DMS114 treated with DMSO at 0.1 percent for 48 hours (cell line): ENCODE measurements at regions not wholly inside any gene's neighbourhood (a gene's known extent, or its start where the extent isn't known, plus 50 kb on each side); places are given as distances from the start of the nearest gene placed in this dataset.
"Not testable (repeated sequence)": the region's sequence is repeated elsewhere in the genome, so short reads cannot be mapped to it uniquely, and the experiment has no call there.

ENCODE experiments used
- DNase-seq: peaks from one replicate; lab custom pipeline; 2025; ENCODE audit not compliant: unreplicated experiment; lab: John Stamatoyannopoulos, UW

DNA sequence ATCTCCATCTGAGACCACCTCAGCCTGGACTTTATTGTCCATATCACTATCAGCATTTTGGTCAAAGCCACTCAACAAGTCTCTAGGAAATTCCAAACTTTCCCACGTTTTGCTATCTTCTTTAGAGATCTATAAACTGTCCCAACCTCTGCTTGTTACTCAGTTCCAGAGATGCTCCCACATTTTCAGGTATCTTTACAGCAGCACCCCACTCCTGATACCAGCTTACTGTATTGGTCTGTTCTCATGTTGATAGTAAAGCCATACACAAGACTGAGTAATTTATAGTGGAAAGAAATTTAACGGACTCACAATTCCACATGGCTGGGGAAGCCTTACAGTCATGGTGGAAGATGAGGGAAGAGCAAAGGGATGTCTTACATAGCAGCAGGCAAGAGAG is 465.4 kb upstream of the PBX1 start:
- no peak for DNase-seq

DNA sequence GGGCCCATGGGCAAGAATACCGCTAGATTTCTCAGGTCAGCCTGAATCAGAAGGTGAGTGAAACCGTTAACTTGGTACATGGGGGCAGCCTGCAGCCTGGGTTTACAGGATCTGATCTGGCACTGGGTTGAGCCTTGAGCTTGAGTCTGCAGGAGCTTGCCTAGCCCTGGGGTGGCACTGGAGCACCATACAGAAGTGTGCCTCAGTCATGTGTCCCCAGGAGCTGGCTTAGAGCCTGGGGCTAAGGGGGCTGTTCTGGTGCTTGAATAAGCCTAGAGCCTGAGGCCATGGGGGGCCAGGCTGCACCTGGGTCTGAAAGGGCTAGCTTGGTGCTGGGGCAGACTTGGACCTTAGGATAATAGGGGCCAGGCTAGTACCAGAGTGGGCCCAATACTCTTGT is 457.2 kb upstream of the PBX1 start:
- no peak for DNase-seq

DNA sequence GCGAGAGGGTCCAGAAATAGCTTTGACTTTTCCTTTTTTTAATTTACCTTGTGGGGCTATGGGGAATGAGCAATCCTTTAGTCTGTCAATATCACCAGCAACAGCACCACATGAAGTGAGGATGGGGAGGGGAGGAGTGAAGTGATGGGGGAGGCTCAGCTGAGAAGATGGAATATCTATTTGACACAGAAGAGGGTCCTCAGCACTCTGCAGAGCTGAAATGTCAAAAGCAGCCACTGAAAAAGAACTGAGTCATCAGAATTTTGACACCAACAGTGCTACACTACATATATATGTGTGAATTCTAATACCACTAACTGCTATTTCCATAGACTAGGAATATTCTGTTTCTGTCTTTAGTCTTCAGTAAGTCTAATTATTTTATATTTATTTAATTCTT is 427.0 kb upstream of the PBX1 start:
- no peak for DNase-seq

DNA sequence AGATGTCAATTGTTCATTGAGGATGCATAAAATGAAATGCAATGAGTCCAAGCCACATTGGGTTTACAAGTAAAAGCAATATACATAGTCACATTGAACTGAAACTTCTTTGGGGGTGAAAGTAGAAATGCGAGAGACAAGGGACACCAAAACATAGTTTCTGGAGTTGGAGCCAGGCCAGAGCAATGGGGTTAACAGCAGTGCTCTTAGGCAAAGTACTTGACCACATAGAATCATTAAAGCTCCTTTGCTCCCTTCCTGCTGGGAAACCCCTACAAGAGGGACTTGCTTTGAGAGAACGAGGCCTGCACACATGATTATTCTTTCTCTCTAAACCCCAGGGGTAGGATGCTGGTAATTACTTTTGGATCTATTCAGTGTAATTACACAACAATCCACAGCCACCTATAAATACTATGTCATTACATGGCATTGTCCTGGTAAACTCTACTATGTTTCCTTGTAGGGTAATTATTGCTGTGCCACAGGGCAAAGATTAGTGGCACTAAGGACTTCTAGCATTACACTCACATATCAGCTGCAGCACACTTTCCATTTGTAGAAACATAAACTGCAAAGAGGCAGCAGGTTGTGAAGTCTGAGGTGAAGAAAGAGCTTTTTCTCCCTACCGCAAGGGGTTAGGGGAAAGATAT is 421.6 kb upstream of the PBX1 start:
- no peak for DNase-seq

DNA sequence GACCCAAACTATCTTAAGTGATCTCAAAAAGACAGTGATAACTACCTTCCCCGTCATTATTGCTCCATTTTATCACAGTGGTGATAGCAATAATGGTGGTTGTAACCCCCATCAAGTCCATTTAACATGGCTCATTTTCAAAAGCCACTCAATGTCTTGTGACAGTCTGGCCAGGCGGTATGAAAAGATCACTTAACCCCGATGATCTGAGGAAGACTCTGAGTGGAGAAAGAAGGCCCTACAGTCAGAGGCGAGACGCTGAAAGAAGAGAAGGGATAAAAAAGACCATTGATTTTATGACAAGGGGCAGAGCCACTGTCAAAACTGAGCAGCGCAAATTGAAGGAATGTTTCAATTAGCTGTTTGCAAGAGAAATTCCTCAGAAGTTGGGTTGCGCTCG is 417.2 kb upstream of the PBX1 start:
- no peak for DNase-seq

DNA sequence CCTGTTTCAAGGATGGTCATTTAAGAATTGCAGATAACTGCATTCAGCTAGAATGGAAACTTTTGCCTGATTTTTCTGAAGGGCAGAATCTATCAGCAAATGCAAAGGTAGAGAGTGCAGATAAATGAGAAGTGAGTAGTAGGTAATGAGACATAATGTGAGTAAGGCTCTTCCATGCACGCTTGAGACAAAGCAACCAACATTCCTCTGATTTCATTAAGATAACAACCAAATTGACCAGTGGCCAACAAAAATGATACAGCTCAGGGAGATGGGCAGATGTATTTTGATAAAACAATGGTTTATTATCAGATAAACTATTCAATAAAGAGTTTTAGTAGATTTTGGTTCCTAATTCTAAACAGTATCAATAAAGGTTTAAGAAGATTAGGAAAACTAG is 404.4 kb upstream of the PBX1 start:
- no peak for DNase-seq

DNA sequence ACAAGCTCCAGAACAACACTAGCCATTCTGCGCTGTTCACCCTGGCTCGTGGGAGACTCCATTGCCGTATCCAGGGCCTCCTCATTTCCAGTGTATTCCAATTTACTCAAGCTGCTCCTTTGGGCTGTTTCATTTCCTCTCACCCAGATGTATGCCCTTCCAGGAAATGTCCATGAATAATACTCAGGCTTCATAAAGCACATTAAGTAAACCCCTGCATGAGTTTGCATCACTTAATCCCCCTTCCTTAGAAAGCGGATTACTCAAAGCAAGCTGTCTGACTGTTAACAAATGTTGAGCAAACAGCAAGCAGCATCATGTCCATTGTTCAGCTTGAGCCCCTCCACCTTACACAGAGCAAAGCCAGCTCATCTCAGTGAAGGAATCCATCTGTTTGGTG is 403.6 kb upstream of the PBX1 start:
- no peak for DNase-seq

DNA sequence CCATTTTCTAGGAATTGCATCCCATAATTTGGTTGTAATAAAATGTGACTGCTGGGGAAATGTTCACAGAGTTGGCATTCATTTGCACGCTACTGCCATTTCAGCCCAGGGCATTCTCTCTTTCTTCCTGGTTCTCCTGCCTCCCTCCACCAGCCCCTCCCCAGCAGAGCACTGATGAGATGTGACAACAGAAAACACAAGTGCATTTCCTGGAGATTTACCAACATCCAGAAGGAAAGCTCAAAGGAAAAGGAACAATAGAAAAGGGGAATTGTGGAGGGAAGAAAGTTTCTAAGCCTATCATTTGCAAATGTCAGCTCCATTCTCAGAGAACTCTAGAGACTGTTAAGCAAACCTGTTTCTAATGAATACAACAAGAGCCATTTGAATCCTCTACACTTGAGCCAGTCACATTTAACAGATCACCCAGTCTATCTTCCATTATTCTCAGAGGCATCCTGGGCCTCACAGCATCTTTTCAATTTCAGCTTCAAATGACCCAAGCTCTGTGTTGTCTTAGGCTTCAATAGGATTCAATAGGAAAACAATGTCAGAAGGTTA is 395.6 kb upstream of the PBX1 start:
- no peak for DNase-seq

DNA sequence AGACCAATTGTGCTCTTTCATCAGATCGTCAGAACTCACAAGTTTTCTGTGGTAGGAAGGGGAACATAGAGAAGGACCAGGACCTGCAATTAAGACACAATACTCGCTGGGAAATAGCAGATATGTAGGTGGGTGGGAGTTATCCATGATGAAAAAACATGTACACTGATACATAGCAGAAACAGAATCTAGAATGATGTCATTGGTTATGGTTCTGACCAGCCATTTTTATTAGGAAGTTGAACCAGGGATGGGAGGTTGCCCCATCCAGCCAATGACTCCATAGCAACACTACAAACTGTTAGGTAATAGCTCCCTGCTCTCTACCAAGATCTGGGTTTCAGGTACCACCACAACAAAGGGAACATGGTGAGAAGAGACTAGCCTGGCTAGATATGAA is 393.5 kb upstream of the PBX1 start:
- DNase-seq: no peak

DNA sequence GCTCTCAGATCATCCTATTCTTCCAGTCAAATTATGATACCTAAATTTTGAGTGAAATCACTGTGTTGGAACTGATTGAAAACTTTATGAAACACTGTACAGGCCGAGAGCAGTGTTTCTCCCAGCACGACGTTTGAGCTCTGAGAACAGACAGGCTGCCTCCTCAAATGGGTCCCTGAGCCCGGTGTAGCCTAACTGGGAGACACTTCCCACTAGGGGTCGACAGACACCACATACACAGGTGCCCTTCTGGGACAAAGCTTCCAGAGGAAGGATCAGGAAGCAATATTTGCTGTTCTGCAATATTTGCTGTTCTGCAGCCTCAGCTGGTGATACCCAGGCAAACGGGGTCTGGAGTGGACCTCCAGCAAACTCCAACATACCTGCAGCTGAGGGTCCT is 392.5 kb upstream of the PBX1 start:
- DNase-seq: not testable (repeated sequence)

DNA sequence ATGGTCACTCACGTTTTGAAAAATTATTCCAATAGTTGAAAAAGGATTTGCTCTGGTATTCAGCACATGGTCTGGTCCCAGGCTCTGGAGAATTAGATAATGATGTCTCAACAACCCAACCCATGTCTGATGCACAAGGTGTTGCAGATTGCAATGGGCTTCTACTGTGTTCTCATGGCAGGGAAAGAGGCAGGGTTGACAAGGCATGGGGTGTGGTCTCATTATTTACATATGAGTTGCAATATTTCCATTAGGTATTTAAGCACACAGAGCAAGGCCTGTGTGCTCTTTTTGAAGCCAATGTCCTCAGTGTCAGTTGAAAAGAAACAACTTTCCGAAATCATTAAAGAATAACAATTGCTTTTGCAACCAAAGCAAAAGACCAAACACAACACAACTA is 381.9 kb upstream of the PBX1 start:
- no peak for DNase-seq

DNA sequence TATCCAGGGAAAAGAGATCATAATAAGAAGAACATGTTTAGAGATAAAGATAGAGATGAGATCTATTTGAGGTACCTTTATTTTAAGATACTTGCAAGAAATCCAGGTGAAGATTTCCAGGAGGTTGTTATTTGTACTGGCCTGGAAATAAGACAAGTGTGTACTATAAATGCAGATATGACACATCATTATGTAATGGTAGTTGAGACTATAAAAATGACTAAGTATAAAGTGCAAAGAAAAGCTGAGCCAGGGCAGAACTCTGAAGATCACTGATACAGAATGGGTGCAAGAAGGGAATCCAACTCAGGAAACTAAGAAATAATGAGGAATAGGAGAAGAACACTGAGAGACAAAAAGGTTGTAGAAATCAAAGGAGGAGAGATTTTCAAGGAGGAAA is 378.2 kb upstream of the PBX1 start:
- DNase-seq: no peak

DNA sequence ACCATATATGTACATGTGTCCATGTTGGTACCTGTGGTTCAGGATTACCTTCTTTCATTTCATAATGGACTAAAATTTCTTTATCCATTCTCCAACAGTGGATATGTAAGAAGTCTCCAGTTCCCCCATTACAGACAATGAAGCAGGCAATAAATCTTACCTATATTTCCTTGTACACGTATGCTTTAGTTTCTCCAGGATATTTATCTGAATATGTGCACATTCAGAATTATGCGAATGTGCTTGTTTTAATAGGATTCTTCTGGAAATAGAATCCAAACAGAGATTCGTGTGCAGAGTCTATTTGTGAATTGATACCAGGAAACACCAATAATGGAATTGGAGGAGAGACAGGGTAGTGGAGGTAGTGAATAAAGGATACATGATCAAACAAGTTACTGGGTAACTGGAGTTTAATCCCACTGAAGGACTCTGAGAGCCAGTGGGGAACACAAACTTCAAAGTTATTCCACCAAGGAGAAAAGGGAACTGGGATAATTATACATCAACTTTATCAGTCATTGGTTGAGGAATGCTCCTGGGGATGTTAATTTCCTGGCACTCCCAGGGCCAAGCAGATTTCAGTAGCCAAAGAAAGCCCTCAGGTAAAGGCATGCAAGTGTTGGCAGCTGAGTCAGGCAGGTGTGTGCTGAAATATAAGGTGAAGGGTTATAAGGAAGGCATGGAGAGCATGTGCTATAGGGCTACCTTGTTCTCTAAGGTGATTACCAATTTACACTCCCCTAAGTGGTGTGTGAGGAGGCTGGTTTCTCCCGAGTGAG is 374.9 kb upstream of the PBX1 start:
- no peak for DNase-seq

DNA sequence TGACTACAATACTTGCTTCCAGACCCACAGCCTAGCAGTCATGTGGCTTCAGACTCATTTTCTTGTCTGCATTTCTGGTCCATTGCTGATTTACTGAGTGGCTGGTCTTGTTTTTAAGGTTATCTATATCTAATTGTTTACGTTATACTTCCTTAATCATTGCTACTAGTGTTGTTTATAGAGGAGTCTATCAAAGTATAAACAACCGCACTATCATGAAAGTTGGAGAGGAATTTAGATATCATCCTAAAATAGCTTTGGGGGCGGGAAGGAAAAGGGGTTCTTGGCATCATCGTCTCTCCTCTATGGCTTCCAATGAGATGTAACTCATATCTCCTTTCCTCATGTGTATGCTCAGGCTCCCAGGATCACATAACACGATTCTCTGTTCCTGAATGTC is 372.1 kb upstream of the PBX1 start:
- DNase-seq: no peak

DNA sequence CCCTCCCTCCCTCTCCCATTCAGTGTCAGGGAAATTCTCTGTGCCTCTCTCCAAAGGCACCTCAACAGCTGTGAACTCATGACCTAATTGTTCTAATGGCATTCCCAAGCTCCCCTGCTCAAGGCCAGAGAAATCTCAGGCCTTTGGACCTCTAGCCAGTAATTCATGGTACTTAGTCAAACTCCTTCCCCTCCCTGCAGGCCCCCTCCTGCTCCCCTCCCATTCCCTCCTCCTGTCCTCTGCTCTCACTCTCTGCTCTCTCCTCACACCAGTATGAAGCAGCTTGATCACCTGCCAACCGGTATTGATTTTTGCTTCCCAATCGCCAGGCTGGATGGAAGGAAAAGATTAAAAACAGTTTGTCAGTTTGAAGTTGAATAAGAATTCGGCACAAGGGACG is 370.5 kb upstream of the PBX1 start:
- no peak for DNase-seq

DNA sequence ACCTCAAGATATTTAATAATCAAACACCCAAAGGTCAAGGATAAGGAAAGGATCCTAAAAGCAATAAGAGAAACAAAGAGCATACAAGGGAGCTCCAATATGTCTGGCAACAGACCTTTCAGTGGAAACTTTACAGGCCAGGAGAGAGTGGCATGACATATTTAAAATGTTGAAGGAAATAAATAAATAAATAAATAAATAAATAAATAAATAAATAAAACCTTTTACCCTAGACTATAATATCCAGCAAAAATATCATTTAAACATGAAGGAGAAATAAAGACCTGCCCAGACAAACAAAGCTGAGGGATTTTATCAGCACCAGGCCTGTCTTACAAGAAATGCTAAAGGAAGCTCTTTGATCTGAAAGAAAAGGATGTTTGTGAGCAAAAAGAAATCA is 367.8 kb upstream of the PBX1 start:
- no peak for DNase-seq

DNA sequence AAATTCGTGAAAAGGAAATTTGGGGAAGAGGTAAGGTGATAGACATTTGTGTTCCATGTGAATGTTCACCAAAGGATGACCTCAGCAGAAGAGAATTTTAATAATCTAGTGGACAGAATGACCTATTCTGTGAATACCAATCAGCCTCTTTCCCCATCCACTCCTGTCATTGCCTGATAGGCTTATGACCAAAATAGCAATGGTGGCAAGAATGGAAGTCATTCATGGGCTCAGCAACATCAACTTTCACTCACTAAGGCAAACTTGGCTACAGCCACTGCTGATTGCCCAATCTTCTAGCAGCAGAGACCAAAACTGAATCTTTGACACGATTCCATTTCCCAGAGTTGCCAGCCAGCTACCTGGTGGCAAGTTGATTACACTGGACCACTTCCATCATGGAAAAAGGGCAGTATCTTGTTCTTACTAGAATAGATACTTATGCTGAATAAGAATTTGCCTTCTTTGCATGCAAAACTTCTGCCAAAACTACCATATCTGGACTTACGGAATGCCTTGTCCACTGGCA is 348.7 kb upstream of the PBX1 start:
- DNase-seq: no peak

DNA sequence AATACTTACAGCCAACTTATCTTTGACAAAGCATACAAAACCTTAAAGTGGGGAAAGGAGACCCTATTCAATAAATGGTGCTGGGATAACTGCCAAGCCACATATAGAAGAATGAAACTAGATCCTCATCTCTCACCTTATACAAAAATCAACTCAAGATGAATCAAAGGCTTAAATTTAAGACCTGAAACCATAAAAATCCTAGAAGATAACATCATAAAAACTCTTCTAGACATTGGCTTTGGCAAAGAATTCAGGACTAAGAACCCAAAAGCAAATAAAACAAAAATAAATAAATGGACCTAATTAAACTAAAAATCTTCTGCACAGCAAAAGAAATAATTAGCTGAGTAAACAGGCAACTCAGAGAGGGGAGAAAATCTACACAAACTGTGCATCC is 335.6 kb upstream of the PBX1 start:
- no peak for DNase-seq

DNA sequence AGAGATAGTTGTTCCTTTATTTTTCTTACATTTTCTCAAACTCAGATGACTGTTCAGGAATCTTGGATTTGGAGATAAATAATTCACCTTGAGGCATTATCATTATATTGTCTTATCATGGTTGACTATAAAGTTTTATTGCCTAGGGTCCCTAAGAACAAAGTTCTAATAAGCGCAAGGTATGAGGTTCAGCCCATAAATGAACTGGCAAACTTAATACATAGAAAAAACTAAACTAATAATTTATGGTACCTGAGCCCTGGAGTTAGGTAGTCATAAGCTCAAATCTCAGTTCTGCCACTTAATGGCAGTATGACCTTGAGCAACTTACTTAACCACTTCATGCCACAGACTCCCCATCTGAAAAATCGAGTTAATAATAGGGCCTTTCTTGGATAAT is 334.0 kb upstream of the PBX1 start:
- no peak for DNase-seq

DNA sequence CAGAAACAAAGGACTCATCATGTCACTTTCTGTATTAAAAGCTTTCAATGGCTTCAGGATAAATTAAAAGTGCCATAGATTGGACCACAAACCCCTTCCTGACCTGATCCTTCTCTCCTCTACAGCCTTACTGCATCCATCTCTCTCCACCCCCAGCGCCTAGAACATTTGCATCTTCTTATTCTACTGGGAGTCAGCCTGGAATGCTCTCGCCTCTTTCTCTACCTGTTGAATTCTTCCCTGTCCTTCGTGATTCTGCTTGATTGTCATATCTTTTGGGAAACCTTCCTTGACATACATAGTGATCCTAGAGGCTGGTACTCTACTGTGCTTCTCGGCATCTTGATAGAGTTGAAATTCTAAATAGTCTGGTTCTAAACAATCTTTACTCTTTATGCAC is 332.0 kb upstream of the PBX1 start:
- no peak for DNase-seq

DNA sequence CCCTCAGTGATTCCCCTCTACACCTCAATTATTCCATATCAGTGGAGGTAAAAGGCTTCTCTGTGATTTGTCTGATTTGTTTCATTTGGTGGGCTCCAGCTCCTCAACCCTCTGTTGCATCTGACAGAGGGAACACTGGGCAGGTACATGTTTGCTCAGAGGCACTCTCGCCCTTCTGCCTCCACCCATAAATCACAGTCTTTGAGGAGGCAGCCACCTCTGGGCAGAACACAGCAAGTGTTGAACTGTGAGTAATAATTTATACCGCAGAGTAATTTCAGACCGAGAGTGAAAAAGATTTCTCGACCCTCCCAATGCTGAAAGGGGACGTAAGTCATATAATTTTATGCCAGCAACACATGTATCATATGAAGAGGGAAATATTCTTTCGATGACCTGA is 330.1 kb upstream of the PBX1 start:
- DNase-seq: no peak

DNA sequence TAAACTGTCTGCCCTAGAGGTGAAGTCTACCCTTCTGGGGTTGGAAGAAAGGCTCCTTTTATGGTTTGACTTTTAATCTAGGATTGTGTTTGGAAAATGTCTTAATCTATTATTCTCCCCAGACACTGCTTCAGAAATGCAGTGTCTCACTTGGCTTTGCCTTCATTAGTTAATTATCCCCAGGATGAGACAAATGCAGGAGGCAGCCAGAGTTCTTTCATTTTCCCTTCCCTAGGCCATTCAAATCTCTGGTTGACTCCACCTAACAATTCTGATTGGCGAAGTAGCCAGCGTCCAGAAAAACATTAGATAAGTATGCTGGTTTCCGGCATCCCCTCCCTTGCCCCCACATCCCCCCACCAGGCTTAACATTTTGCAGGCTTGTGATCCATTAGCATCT is 325.8 kb upstream of the PBX1 start:
- no peak for DNase-seq
